HTR-8/SVneo (cell line): ENCODE measurements at regions not wholly inside any gene's neighbourhood (a gene's known extent, or its start where the extent isn't known, plus 50 kb on each side); places are given as distances from the start of the nearest gene placed in this dataset.
"Not testable (repeated sequence)": the region's sequence is repeated elsewhere in the genome, so short reads cannot be mapped to it uniquely, and the experiment has no call there.

ENCODE experiments used
- DNase-seq: peaks from one replicate; pipeline ENCODE4 v3.0.0; 2011; ENCODE audit warnings: low spot score, mixed read lengths; ENCODE audit not compliant: insufficient read length
- FAIRE-seq: peaks from 2 replicates; lab custom pipeline; 2011; peaks lifted over from hg19 to GRCh38; lab: Jason Lieb, UNC

- FAIRE-seq (no peak), DNase-seq (no peak)
These were observed 67.4 kb downstream of the SNTN start for GRCh38 chr3:63719796-63720445.

DNA sequence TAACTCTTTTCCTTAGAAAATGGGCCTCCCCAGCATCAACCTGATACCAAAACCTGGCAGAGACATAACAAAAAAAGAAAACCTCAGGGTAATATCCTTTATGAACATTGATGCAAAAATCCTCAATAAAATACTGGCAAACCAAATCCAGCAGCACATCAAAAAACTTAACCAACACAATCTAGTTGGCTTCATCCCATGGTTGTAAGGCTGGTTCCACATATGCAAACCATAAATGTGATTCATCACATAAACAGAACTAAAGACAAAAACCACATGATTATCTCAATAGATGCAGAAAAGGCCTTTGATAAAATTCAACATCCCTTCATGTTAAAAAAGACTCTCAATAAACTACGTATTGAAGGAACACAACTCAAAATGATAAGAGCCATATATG lies 68.5 kb downstream of the SNTN start:
- not testable (repeated sequence) for FAIRE-seq

GRCh38 chr3:63724987-63725386 lies 72.5 kb downstream of the SNTN start:
- peak; percentile 74 for DNase-seq
- FAIRE-seq, result peak; percentile 89

More for the DNA sequence above, 68.5 kb downstream of the SNTN start:
- not testable (repeated sequence) for DNase-seq

GRCh38 chr3:63726656-63727055 lies 74.2 kb downstream of the SNTN start:
- no peak for FAIRE-seq
- no peak for DNase-seq

DNA sequence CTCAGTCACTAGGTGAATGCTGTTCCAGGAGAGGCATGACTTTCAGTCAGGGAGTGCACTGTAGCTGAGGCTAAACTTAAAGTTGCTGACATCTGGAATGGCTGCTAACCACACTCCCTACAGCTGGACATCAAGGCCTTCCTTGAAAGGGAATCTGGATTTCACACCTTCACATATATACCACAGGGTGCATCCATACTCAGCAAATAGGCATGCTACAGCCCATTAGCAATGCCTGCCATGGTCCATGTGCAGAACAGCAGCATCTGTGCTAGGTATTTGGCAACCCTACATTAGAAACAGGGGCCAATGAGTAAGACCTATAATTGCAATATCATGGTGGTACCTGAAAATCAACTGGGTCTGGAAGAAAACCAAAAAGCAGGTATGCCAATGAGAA lies 74.8 kb downstream of the SNTN start:
- FAIRE-seq (no peak), DNase-seq (no peak)

DNA sequence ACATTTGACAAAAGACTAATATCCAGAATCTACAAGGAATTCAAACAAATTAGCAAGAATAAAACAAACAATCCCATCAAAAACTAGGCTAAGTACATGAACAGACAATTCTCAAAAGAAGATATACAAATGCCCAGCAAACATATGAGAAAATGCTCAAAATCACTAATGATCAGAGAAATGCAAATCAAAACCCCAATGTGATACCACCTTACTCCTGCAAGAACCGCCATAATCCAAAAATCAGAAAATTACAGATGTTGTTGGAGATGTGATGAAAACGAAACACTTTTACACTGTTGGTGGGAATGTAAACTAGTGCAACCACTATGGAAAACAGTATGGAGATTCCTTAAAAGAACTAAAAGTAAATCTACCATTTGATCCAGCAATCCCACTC lies 79.4 kb downstream of the SNTN start:
- DNase-seq, result no peak
- no peak for FAIRE-seq

DNA sequence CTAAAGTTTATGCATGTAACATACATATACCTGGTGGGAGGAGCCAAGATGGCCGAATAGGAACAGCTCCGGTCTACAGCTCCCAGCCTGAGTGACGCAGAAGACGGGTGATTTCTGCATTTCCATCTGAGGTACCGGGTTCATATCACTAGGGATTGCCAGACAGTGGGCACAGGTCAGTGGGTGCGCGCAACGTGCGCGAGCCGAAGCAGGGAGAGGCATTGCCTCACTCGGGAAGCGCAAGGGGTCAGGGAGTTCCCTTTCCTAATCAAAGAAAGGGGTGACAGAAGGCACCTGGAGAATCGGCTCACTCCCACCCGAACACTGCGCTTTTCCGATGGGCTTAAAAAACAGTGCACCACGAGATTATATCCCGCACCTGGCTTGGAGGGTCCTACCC lies 80.8 kb downstream of the SNTN start:
- DNase-seq, FAIRE-seq: not testable (repeated sequence)

- not testable (repeated sequence) for FAIRE-seq, DNase-seq
These were observed 82.2 kb downstream of the SNTN start for GRCh38 chr3:63734632-63735031.

DNA sequence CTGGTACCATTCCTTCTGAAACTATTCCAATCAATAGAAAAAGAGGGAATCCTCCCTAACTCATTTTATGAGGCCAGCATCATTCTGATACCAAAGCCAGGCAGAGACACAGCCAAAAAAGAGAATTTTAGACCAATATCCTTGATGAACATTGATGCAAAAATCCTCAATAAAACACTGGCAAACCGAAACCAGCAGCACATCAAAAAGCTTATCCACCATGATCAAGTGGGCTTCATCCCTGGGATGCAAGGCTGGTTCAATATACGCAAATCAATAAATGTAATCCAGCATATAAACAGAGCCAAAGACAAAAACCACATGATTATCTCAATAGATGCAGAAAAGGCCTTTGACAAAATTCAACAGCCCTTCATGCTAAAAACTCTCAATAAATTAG lies 82.3 kb upstream of the C3orf49 start:
- not testable (repeated sequence) for FAIRE-seq, DNase-seq

- FAIRE-seq, DNase-seq: not testable (repeated sequence)
These were observed 80.5 kb upstream of the C3orf49 start for GRCh38 chr3:63738577-63738976.

DNA sequence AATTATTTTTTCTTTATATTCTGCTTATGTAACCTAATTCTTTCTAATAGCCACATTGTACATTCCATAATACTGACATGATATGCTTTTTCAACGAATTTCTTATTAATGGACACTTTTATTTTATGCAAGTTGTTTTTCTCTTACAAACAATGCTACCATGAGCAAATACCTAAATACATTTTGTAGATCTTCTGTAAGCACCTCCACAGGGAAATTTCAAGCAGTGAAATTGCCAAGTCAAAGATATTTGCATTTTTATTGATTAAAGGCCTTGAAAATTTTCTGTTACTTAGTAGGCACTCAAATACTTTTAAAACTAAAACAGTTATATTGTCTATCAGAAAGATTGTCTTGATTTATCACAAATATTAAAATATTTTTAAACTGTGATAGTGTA lies 79.6 kb upstream of the C3orf49 start:
- DNase-seq (no peak), FAIRE-seq (no peak)

DNA sequence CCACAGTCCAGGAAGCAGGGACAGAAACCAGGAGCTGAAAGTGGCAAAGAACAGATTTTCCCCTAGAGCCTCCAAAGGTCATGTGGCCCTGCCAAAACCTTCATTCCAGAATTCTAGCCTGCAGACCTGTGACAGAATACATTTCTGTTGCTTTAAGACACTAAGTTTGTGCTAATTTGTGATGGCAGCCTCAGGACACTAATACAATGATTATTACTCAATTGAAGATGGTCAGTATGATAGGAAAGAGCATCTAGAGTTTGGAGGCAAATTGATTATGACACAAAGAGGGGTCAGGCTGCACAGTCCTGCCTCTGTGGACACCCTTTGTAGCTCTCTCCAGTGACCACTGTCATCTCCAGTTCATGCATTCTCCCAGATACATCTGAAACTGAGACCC lies 79.0 kb upstream of the C3orf49 start:
- no peak for FAIRE-seq
- DNase-seq, result no peak

GRCh38 chr3:63744693-63745092 lies 74.4 kb upstream of the C3orf49 start:
- DNase-seq, FAIRE-seq: not testable (repeated sequence)

- DNase-seq (no peak), FAIRE-seq (no peak)
These were observed 73.3 kb upstream of the C3orf49 start for GRCh38 chr3:63745757-63746156.

DNA sequence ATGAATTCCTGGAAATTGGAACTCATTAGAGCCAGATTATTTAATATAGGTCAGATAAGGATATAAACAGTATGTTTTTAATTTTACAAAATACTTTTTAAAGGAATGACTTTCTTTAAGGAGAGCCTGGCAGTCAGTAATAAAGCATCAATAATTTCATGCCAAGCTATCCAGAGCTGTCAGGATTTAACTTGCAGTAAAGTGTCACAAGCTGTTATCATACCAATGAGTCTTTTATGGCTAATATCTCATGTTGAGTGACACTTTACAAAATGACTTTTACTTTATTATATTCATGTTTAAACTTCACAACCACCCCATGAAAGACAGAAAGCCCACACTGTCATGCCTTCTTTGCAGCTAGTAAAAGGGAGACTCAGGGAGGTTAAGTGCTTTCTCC lies 72.9 kb upstream of the C3orf49 start:
- no peak for FAIRE-seq
- DNase-seq, result no peak

GRCh38 chr3:63751459-63751858 lies 67.6 kb upstream of the C3orf49 start:
- DNase-seq (no peak), FAIRE-seq (no peak)

- DNase-seq (peak; percentile 15), FAIRE-seq (no peak)
These were observed 65.5 kb upstream of the C3orf49 start for GRCh38 chr3:63753567-63753966.

DNA sequence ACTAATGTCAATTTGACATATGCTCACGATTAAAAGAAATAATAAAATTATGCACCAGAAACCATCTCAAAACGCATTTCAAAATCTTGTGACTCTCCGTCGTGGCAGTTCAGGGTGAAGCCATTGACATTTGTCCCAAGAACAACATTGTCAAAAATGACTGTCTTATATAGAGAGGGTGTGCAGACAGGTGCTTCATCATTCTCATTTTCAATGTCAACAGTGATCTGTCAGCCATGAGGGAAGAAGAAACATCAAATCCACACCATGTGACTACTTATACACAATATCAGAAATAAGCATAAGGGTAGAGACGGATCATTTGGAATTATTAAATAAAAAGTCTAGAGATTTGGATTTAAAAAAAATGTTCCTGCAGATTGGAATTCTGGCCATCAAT lies 65.1 kb upstream of the C3orf49 start:
- FAIRE-seq (no peak), DNase-seq (no peak)

GRCh38 chr3:63762180-63762579 lies 56.9 kb upstream of the C3orf49 start:
- FAIRE-seq, result no peak

GRCh38 chr3:63762934-63763550 lies 56.1 kb upstream of the C3orf49 start:
- peak; percentile 13 for DNase-seq
- no peak for FAIRE-seq

More at GRCh38 chr3:63762180-63762579, 56.9 kb upstream of the C3orf49 start:
- no peak for DNase-seq

GRCh38 chr3:63764511-63764910 lies 54.6 kb upstream of the C3orf49 start:
- DNase-seq (no peak), FAIRE-seq (no peak)

GRCh38 chr3:63766261-63766660 lies 52.8 kb upstream of the C3orf49 start:
- DNase-seq (no peak), FAIRE-seq (no peak)
